ENCODE measurements at regions not wholly inside any gene's neighbourhood (a gene's known extent, or its start where the extent isn't known, plus 50 kb on each side); places are given as distances from the start of the nearest gene placed in this dataset.

GRCh38 chr13:47303626-47304025 lies 406.8 kb upstream of the HTR2A start:
- TF ChIP-seq POLR2A (IDR thresholded peaks at IDR 0.05) (no peak), POLR2AphosphoS5 (IDR thresholded peaks at IDR 0.05; ENCODE audit: insufficient read depth in 1 of 2, low read depth in 1 of 2) (no peak)
- TF ChIP-seq, protein P1, sequence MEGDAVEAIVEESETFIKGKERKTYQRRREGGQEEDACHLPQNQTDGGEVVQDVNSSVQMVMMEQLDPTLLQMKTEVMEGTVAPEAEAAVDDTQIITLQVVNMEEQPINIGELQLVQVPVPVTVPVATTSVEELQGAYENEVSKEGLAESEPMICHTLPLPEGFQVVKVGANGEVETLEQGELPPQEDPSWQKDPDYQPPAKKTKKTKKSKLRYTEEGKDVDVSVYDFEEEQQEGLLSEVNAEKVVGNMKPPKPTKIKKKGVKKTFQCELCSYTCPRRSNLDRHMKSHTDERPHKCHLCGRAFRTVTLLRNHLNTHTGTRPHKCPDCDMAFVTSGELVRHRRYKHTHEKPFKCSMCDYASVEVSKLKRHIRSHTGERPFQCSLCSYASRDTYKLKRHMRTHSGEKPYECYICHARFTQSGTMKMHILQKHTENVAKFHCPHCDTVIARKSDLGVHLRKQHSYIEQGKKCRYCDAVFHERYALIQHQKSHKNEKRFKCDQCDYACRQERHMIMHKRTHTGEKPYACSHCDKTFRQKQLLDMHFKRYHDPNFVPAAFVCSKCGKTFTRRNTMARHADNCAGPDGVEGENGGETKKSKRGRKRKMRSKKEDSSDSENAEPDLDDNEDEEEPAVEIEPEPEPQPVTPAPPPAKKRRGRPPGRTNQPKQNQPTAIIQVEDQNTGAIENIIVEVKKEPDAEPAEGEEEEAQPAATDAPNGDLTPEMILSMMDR (IDR thresholded peaks at IDR 0.05): no peak

Measured in vagina (tissue), 2 donors.